ENCODE measurements at regions not wholly inside any gene's neighbourhood (a gene's known extent, or its start where the extent isn't known, plus 50 kb on each side); places are given as distances from the start of the nearest gene placed in this dataset.
"Not testable (repeated sequence)": the region's sequence is repeated elsewhere in the genome, so short reads cannot be mapped to it uniquely, and the experiment has no call there.

GRCh38 chr15:53843869-53844569 is 84.6 kb upstream of the WDR72 start:
- DNase-seq, result no peak

- no peak for DNase-seq
These were observed 83.7 kb upstream of the WDR72 start for GRCh38 chr15:53843166-53843565.

GRCh38 chr15:53841651-53842050 is 82.2 kb upstream of the WDR72 start:
- no peak for DNase-seq

GRCh38 chr15:53840681-53841080 is 81.2 kb upstream of the WDR72 start:
- no peak for DNase-seq

- no peak for DNase-seq
These were observed 77.8 kb upstream of the WDR72 start for GRCh38 chr15:53837263-53837662.

GRCh38 chr15:53836618-53837017 is 77.2 kb upstream of the WDR72 start:
- DNase-seq, result no peak

GRCh38 chr15:53835309-53835708 is 75.8 kb upstream of the WDR72 start:
- no peak for DNase-seq

- no peak for DNase-seq
These were observed 74.8 kb upstream of the WDR72 start for GRCh38 chr15:53834214-53834613.

- DNase-seq, result peak in 1 of 56 donors; percentile 1
These were observed 73.7 kb upstream of the WDR72 start for GRCh38 chr15:53833134-53833624.

- no peak for DNase-seq
These were observed 72.7 kb upstream of the WDR72 start for GRCh38 chr15:53831907-53832770.

GRCh38 chr15:53830707-53831386 is 71.4 kb upstream of the WDR72 start:
- no peak for DNase-seq

GRCh38 chr15:53829923-53830459 is 70.5 kb upstream of the WDR72 start:
- no peak for DNase-seq

GRCh38 chr15:53829471-53829870 is 70.0 kb upstream of the WDR72 start:
- DNase-seq, result no peak

- DNase-seq, result no peak
These were observed 67.9 kb upstream of the WDR72 start for GRCh38 chr15:53827355-53827754.

- no peak for DNase-seq
These were observed 52.1 kb upstream of the WDR72 start for GRCh38 chr15:53811530-53811929.

- DNase-seq, result not testable (repeated sequence)
These were observed 50.8 kb upstream of the WDR72 start for GRCh38 chr15:53810306-53810705.
